HCT116 (cell line): ENCODE measurements at regions not wholly inside any gene's neighbourhood (a gene's known extent, or its start where the extent isn't known, plus 50 kb on each side); places are given as distances from the start of the nearest gene placed in this dataset.

Experiments used
- ATAC-seq: fragments of 200-7000 bp; cut with Tn5 transposase; 2 replicates; pipeline ENCODE4 v1.9.1; 2020; ENCODE audit warnings: mild to moderate bottlenecking, moderate library complexity
- BruUV-seq: library from RNA; stranded (reverse); fragments of 400-500 nt; replicated peaks from 2 replicates; lab custom pipeline; 2021; lab: Mats Ljungman, UMichigan
- CTCF ChIA-PET: fragments of 300-600 bp; sonication (Branson Sonifier 250); formaldehyde crosslinking; loops from one replicate; lab custom pipeline; 2021; ENCODE audit warnings: antibody characterized with exemption; lab: Charles Lee
- POLR2A ChIA-PET: fragments of 300-600, 350-600 bp; sonication (Branson Sonifier 250); formaldehyde crosslinking; loops from one replicate; lab custom pipeline; 2021; ENCODE audit warnings: antibody characterized with exemption; lab: Charles Lee
- RAD21 ChIA-PET, 2 experiments: fragments of 300-600 bp; sonication (Branson Sonifier 250); formaldehyde crosslinking; loops; one replicate each; lab custom pipeline; 2023; ENCODE audit warnings: low total read pairs in 2 of 2; ENCODE audit not compliant: uncharacterized antibody in 2 of 2, unreplicated experiment in 2 of 2, low non-redundant PET in 1 of 2; lab: Charles Lee
- DNase-seq: peaks from one replicate; pipeline ENCODE4 v3.0.0-alpha.2; 2010; ENCODE audit warnings: low read depth, low spot score
- H2AFZ ChIP-seq: fragments of 200-600 bp; shearing (Covaris generic), sonication (generic); 2 replicates; pipeline ENCODE4 v1.6.1; 2017; ENCODE audit warnings: low read depth, mixed run types, mixed read lengths, antibody characterized with exemption, low read length; ENCODE audit not compliant: poor library complexity, severe bottlenecking
- H3K27ac ChIP-seq: 2 replicates; pipeline ENCODE4 v1.5.1; 2012; ENCODE audit warnings: low read depth, low read length
- H3K27me3 ChIP-seq: fragments of 200-600 bp; sonication (generic); 2 replicates; pipeline ENCODE4 v1.6.1; 2016; ENCODE audit warnings: mixed run types, low read length, mixed read lengths; ENCODE audit not compliant: insufficient read depth
- H3K36me3 ChIP-seq, 2 experiments: fragments of 200-500 bp in 1 of 2; fragments of 200-600 bp in 1 of 2; sonication (Bioruptor generic) in 1 of 2; sonication (generic) in 1 of 2; 2 replicates each; pipeline versions ENCODE4 v1.5.1 to v1.6.1; 2014 to 2016; ENCODE audit warnings: low read length in 2 of 2, inconsistent platforms in 1 of 2, mixed read lengths in 1 of 2, mixed run types in 1 of 2; ENCODE audit not compliant: insufficient read depth in 2 of 2, control insufficient read depth in 1 of 2
- H3K4me1 ChIP-seq, 2 experiments: fragments of 200-600 bp in 1 of 2; sonication (generic) in 1 of 2; 2 replicates each; pipeline versions ENCODE4 v1.5.1 to v1.6.1; 2012 to 2017; ENCODE audit warnings: low read length in 2 of 2, inconsistent platforms in 1 of 2, mild to moderate bottlenecking in 1 of 2, mixed read lengths in 1 of 2, mixed run types in 1 of 2, moderate library complexity in 1 of 2; ENCODE audit not compliant: insufficient read depth in 2 of 2, control insufficient read depth in 1 of 2
- H3K4me2 ChIP-seq: fragments of 200-600 bp; sonication (generic); 2 replicates; pipeline ENCODE4 v1.6.1; 2017; ENCODE audit warnings: mixed run types, low read length, mixed read lengths
- H3K4me3 ChIP-seq, 2 experiments: fragments of 200-600 bp in 1 of 2; sonication (generic) in 1 of 2; replicated peaks in 1 of 2; 2 replicates each; pipeline ENCODE4 v1.5.1; 2011 to 2016; ENCODE audit warnings: low read length in 2 of 2, control low read depth in 1 of 2, low read depth in 1 of 2, mild to moderate bottlenecking in 1 of 2, mixed read lengths in 1 of 2, mixed run types in 1 of 2
- H3K79me2 ChIP-seq: fragments of 200-600 bp; sonication (generic); 2 replicates; pipeline ENCODE4 v1.6.1; 2017; ENCODE audit warnings: mild to moderate bottlenecking, mixed run types, low read length, moderate library complexity, mixed read lengths; ENCODE audit not compliant: insufficient read depth
- H3K9ac ChIP-seq: fragments of 200-600 bp; sonication (generic); 2 replicates; pipeline ENCODE4 v1.6.1; 2016; ENCODE audit warnings: low read length, mixed read lengths
- H3K9me2 ChIP-seq: fragments of 200-600 bp; sonication (generic), shearing (Covaris generic); 2 replicates; pipeline ENCODE4 v1.6.1; 2017; ENCODE audit warnings: mixed run types, mild to moderate bottlenecking, moderate library complexity; ENCODE audit not compliant: insufficient read depth
- H3K9me3 ChIP-seq, 2 experiments: fragments of 200-500 bp in 1 of 2; fragments of 200-600 bp in 1 of 2; sonication (Bioruptor generic) in 1 of 2; sonication (generic) in 1 of 2; 2 replicates each; pipeline ENCODE4 v1.6.1; 2014 to 2017; ENCODE audit warnings: low read length in 2 of 2, mixed read lengths in 2 of 2, inconsistent platforms in 1 of 2, low read depth in 1 of 2, mild to moderate bottlenecking in 1 of 2, mixed run types in 1 of 2, moderate library complexity in 1 of 2; ENCODE audit not compliant: control insufficient read depth in 1 of 2, insufficient read depth in 1 of 2
- H4K20me1 ChIP-seq: fragments of 200-600 bp; sonication (generic), shearing (Covaris generic); 2 replicates; pipeline ENCODE4 v1.6.1; 2017; ENCODE audit warnings: mixed run types, mild to moderate bottlenecking, moderate library complexity; ENCODE audit not compliant: insufficient read depth
- CBX3 ChIP-seq: IDR thresholded peaks from 2 replicates; pipeline ENCODE4 v1.6.1; 2012; ENCODE audit warnings: low read depth
- CEBPB ChIP-seq: IDR thresholded peaks from 2 replicates; pipeline ENCODE4 v1.6.1; 2012; ENCODE audit warnings: low read depth
- ELF1 ChIP-seq: IDR thresholded peaks from 2 replicates; pipeline ENCODE4 v1.6.1; 2012; ENCODE audit warnings: low read depth, borderline replicate concordance
- EZH2 ChIP-seq: fragments of 200-600 bp; sonication (generic); IDR thresholded peaks from 2 replicates; pipeline ENCODE4 v1.6.1; 2017; ENCODE audit warnings: antibody characterized with exemption, mixed run types
- FOSL1 ChIP-seq: IDR thresholded peaks from 2 replicates; pipeline ENCODE4 v1.6.1; 2012; ENCODE audit warnings: low read depth
- JUND ChIP-seq: IDR thresholded peaks from 2 replicates; pipeline ENCODE4 v1.6.1; 2012
- MAX ChIP-seq: IDR thresholded peaks from 2 replicates; pipeline ENCODE4 v1.6.1; 2012
- POLR2A ChIP-seq: IDR thresholded peaks from 2 replicates; pipeline ENCODE4 v1.7.0; 2011; ENCODE audit warnings: borderline replicate concordance; ENCODE audit not compliant: insufficient read depth, insufficient read length; ENCODE audit errors: extremely low read depth
- POLR2AphosphoS5 ChIP-seq: IDR thresholded peaks from 2 replicates; pipeline ENCODE4 v1.6.1; 2011; ENCODE audit warnings: mild to moderate bottlenecking, low read depth, low read length, moderate library complexity
- RAD21 ChIP-seq: IDR thresholded peaks from 2 replicates; pipeline ENCODE4 v1.6.1; 2012; ENCODE audit warnings: low read depth, mild to moderate bottlenecking
- REST ChIP-seq: IDR thresholded peaks from 2 replicates; pipeline ENCODE4 v1.6.1; 2012; ENCODE audit warnings: low read depth
- SIN3A ChIP-seq: IDR thresholded peaks from 2 replicates; pipeline ENCODE4 v1.6.1; 2012; ENCODE audit warnings: low read depth
- SP1 ChIP-seq: IDR thresholded peaks from 2 replicates; pipeline ENCODE4 v1.6.1; 2012; ENCODE audit warnings: low read depth
- SRF ChIP-seq: IDR thresholded peaks from 2 replicates; pipeline ENCODE4 v1.6.1; 2012; ENCODE audit warnings: low read depth
- TCF7L2 ChIP-seq: IDR thresholded peaks from 2 replicates; pipeline ENCODE4 v1.7.0; 2011; ENCODE audit warnings: borderline replicate concordance, inconsistent platforms; ENCODE audit not compliant: insufficient read depth, insufficient read length; ENCODE audit errors: extremely low read depth
- YY1 ChIP-seq: IDR thresholded peaks from 2 replicates; pipeline ENCODE4 v1.6.1; 2011; ENCODE audit warnings: low read length, low read depth, moderate library complexity, mild to moderate bottlenecking; ENCODE audit not compliant: insufficient replicate concordance; ENCODE audit errors: extremely low read depth
- ZBTB33 ChIP-seq: IDR thresholded peaks from 2 replicates; pipeline ENCODE4 v1.6.1; 2011; ENCODE audit warnings: mild to moderate bottlenecking, low read length, moderate library complexity; ENCODE audit not compliant: insufficient replicate concordance; ENCODE audit errors: extremely low read depth
- ZFX ChIP-seq: fragments of 450-650 bp; IDR thresholded peaks from 2 replicates; pipeline ENCODE4 v1.6.1; 2017
- ZNF274 ChIP-seq: fragments of 200-500 bp; sonication (Bioruptor generic); IDR thresholded peaks from 2 replicates; pipeline ENCODE4 v1.6.1; 2014; ENCODE audit warnings: mild to moderate bottlenecking, low read depth, low read length, inconsistent platforms
- intact Hi-C: fragments of 100-400 bp; cut with micrococcal nuclease; formaldehyde crosslinking; loops from 2 replicates; pipeline ENCODE4 v1.10.0; 2022

GRCh38 chrX:96246436-96246835, 438.2 kb upstream of the DIAPH2 start:
- DNase-seq (no peak), ATAC-seq (no peak)
- Histone ChIP-seq H3K4me2 (no peak overlapping the region), H3K4me1 (no peaks in the 10 kb centered on the region), H3K36me3 (no peaks in the 10 kb centered on the region), H3K27me3 (no peaks in the 10 kb centered on the region), H4K20me1 (no peaks in the 10 kb centered on the region), H3K79me2 (no peaks in the 10 kb centered on the region), H3K9me3 (no peaks in the 10 kb centered on the region), H3K9ac (no peak overlapping the region), H3K9me2 (no peaks in the 10 kb centered on the region), H3K4me3 (no peak overlapping the region), H2AFZ (no peak overlapping the region), H3K27ac (no peak overlapping the region)
- TF ChIP-seq ZBTB33 (no peak), MAX (no peak), YY1 (no peak), SP1 (no peak), REST (no peak), POLR2A (no peak), ZFX (no peak), EZH2 (no peak), SRF (no peak), POLR2AphosphoS5 (no peak), JUND (no peak), FOSL1 (no peak), CEBPB (no peak), RAD21 (no peak), ELF1 (no peak), SIN3A (no peak), CBX3 (no peak), TCF7L2 (no peak), ZNF274 (no peak)
- RAD21 ChIA-PET: no interaction called here
- POLR2A ChIA-PET: no interaction called here
- intact Hi-C loops: no loop called here
- CTCF ChIA-PET: no interaction called here
- no TSS peak for BruUV-seq
